ENCODE measurements at regions not wholly inside any gene's neighbourhood (a gene's known extent, or its start where the extent isn't known, plus 50 kb on each side); places are given as distances from the start of the nearest gene placed in this dataset.

DNA sequence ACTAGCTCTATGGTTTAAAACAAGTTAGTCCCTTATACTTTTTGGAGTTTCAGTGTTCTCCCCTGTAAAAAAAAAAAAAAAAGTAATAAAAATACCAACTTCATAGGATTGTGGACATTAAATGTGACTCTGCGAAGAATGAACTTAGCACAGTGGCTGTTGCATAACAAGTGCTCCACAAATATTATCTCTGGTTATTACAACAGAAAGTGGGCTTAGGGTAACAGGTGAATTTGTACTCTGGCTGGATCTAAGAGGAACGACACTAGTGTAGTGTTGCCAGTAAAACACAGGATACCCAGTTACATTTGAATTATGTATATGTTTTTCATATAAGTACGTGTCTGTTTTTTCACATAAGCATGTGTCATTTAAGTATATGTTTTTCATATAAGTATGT, 360.3 kb upstream of the CXorf51B start:
- TF ChIP-seq JUN (IDR thresholded peaks at IDR 0.05; ENCODE audit: low read depth, low read length) (no peak), TCF12 (IDR thresholded peaks at IDR 0.05; ENCODE audit: low read depth, low read length) (no peak), CTCF (IDR thresholded peaks at IDR 0.05; ENCODE audit: control extremely low read depth in 1 of 3, insufficient read depth in 1 of 3, low read depth in 1 of 3, low read length in 3 of 3) (no peak), CHD1 (IDR thresholded peaks at IDR 0.05; ENCODE audit: low read depth, low read length) (no peak), POLR2A (IDR thresholded peaks at IDR 0.05; ENCODE audit: control extremely low read depth in 1 of 2, low read depth in 2 of 2, low read length in 2 of 2) (no peak), KDM1A (IDR thresholded peaks at IDR 0.05; ENCODE audit: borderline replicate concordance, low read length) (no peak)

Measured in H1 (cell line).